HCT116 (cell line): ENCODE measurements at regions not wholly inside any gene's neighbourhood (a gene's known extent, or its start where the extent isn't known, plus 50 kb on each side); places are given as distances from the start of the nearest gene placed in this dataset.

Experiments used
- ATAC-seq: fragments of 200-7000 bp; cut with Tn5 transposase; 2 replicates; pipeline ENCODE4 v1.9.1; 2020; ENCODE audit warnings: mild to moderate bottlenecking, moderate library complexity
- BruUV-seq: library from RNA; stranded (reverse); fragments of 400-500 nt; replicated peaks from 2 replicates; lab custom pipeline; 2021; lab: Mats Ljungman, UMichigan
- CTCF ChIA-PET: fragments of 300-600 bp; sonication (Branson Sonifier 250); formaldehyde crosslinking; loops from one replicate; lab custom pipeline; 2021; ENCODE audit warnings: antibody characterized with exemption; lab: Charles Lee
- POLR2A ChIA-PET: fragments of 300-600, 350-600 bp; sonication (Branson Sonifier 250); formaldehyde crosslinking; loops from one replicate; lab custom pipeline; 2021; ENCODE audit warnings: antibody characterized with exemption; lab: Charles Lee
- RAD21 ChIA-PET, 2 experiments: fragments of 300-600 bp; sonication (Branson Sonifier 250); formaldehyde crosslinking; loops; one replicate each; lab custom pipeline; 2023; ENCODE audit warnings: low total read pairs in 2 of 2; ENCODE audit not compliant: uncharacterized antibody in 2 of 2, unreplicated experiment in 2 of 2, low non-redundant PET in 1 of 2; lab: Charles Lee
- DNase-seq: peaks from one replicate; pipeline ENCODE4 v3.0.0-alpha.2; 2010; ENCODE audit warnings: low read depth, low spot score
- H2AFZ ChIP-seq: fragments of 200-600 bp; shearing (Covaris generic), sonication (generic); 2 replicates; pipeline ENCODE4 v1.6.1; 2017; ENCODE audit warnings: low read depth, mixed run types, mixed read lengths, antibody characterized with exemption, low read length; ENCODE audit not compliant: poor library complexity, severe bottlenecking
- H3K27ac ChIP-seq: 2 replicates; pipeline ENCODE4 v1.5.1; 2012; ENCODE audit warnings: low read depth, low read length
- H3K27me3 ChIP-seq: fragments of 200-600 bp; sonication (generic); 2 replicates; pipeline ENCODE4 v1.6.1; 2016; ENCODE audit warnings: mixed run types, low read length, mixed read lengths; ENCODE audit not compliant: insufficient read depth
- H3K36me3 ChIP-seq, 2 experiments: fragments of 200-500 bp in 1 of 2; fragments of 200-600 bp in 1 of 2; sonication (Bioruptor generic) in 1 of 2; sonication (generic) in 1 of 2; 2 replicates each; pipeline versions ENCODE4 v1.5.1 to v1.6.1; 2014 to 2016; ENCODE audit warnings: low read length in 2 of 2, inconsistent platforms in 1 of 2, mixed read lengths in 1 of 2, mixed run types in 1 of 2; ENCODE audit not compliant: insufficient read depth in 2 of 2, control insufficient read depth in 1 of 2
- H3K4me1 ChIP-seq, 2 experiments: fragments of 200-600 bp in 1 of 2; sonication (generic) in 1 of 2; 2 replicates each; pipeline versions ENCODE4 v1.5.1 to v1.6.1; 2012 to 2017; ENCODE audit warnings: low read length in 2 of 2, inconsistent platforms in 1 of 2, mild to moderate bottlenecking in 1 of 2, mixed read lengths in 1 of 2, mixed run types in 1 of 2, moderate library complexity in 1 of 2; ENCODE audit not compliant: insufficient read depth in 2 of 2, control insufficient read depth in 1 of 2
- H3K4me2 ChIP-seq: fragments of 200-600 bp; sonication (generic); 2 replicates; pipeline ENCODE4 v1.6.1; 2017; ENCODE audit warnings: mixed run types, low read length, mixed read lengths
- H3K4me3 ChIP-seq, 2 experiments: fragments of 200-600 bp in 1 of 2; sonication (generic) in 1 of 2; replicated peaks in 1 of 2; 2 replicates each; pipeline ENCODE4 v1.5.1; 2011 to 2016; ENCODE audit warnings: low read length in 2 of 2, control low read depth in 1 of 2, low read depth in 1 of 2, mild to moderate bottlenecking in 1 of 2, mixed read lengths in 1 of 2, mixed run types in 1 of 2
- H3K79me2 ChIP-seq: fragments of 200-600 bp; sonication (generic); 2 replicates; pipeline ENCODE4 v1.6.1; 2017; ENCODE audit warnings: mild to moderate bottlenecking, mixed run types, low read length, moderate library complexity, mixed read lengths; ENCODE audit not compliant: insufficient read depth
- H3K9ac ChIP-seq: fragments of 200-600 bp; sonication (generic); 2 replicates; pipeline ENCODE4 v1.6.1; 2016; ENCODE audit warnings: low read length, mixed read lengths
- H3K9me2 ChIP-seq: fragments of 200-600 bp; sonication (generic), shearing (Covaris generic); 2 replicates; pipeline ENCODE4 v1.6.1; 2017; ENCODE audit warnings: mixed run types, mild to moderate bottlenecking, moderate library complexity; ENCODE audit not compliant: insufficient read depth
- H3K9me3 ChIP-seq, 2 experiments: fragments of 200-500 bp in 1 of 2; fragments of 200-600 bp in 1 of 2; sonication (Bioruptor generic) in 1 of 2; sonication (generic) in 1 of 2; 2 replicates each; pipeline ENCODE4 v1.6.1; 2014 to 2017; ENCODE audit warnings: low read length in 2 of 2, mixed read lengths in 2 of 2, inconsistent platforms in 1 of 2, low read depth in 1 of 2, mild to moderate bottlenecking in 1 of 2, mixed run types in 1 of 2, moderate library complexity in 1 of 2; ENCODE audit not compliant: control insufficient read depth in 1 of 2, insufficient read depth in 1 of 2
- H4K20me1 ChIP-seq: fragments of 200-600 bp; sonication (generic), shearing (Covaris generic); 2 replicates; pipeline ENCODE4 v1.6.1; 2017; ENCODE audit warnings: mixed run types, mild to moderate bottlenecking, moderate library complexity; ENCODE audit not compliant: insufficient read depth
- ATF3 ChIP-seq: IDR thresholded peaks from 2 replicates; pipeline ENCODE4 v1.6.1; 2012
- EZH2 ChIP-seq: fragments of 200-600 bp; sonication (generic); IDR thresholded peaks from 2 replicates; pipeline ENCODE4 v1.6.1; 2017; ENCODE audit warnings: antibody characterized with exemption, mixed run types
- JUND ChIP-seq: IDR thresholded peaks from 2 replicates; pipeline ENCODE4 v1.6.1; 2012
- POLR2A ChIP-seq: IDR thresholded peaks from 2 replicates; pipeline ENCODE4 v1.7.0; 2011; ENCODE audit warnings: borderline replicate concordance; ENCODE audit not compliant: insufficient read depth, insufficient read length; ENCODE audit errors: extremely low read depth
- SP1 ChIP-seq: IDR thresholded peaks from 2 replicates; pipeline ENCODE4 v1.6.1; 2012; ENCODE audit warnings: low read depth
- TCF7L2 ChIP-seq: IDR thresholded peaks from 2 replicates; pipeline ENCODE4 v1.7.0; 2011; ENCODE audit warnings: borderline replicate concordance, inconsistent platforms; ENCODE audit not compliant: insufficient read depth, insufficient read length; ENCODE audit errors: extremely low read depth
- YY1 ChIP-seq: IDR thresholded peaks from 2 replicates; pipeline ENCODE4 v1.6.1; 2011; ENCODE audit warnings: low read length, low read depth, moderate library complexity, mild to moderate bottlenecking; ENCODE audit not compliant: insufficient replicate concordance; ENCODE audit errors: extremely low read depth
- ZFX ChIP-seq: fragments of 450-650 bp; IDR thresholded peaks from 2 replicates; pipeline ENCODE4 v1.6.1; 2017
- ZNF274 ChIP-seq: fragments of 200-500 bp; sonication (Bioruptor generic); IDR thresholded peaks from 2 replicates; pipeline ENCODE4 v1.6.1; 2014; ENCODE audit warnings: mild to moderate bottlenecking, low read depth, low read length, inconsistent platforms
- intact Hi-C: fragments of 100-400 bp; cut with micrococcal nuclease; formaldehyde crosslinking; loops from 2 replicates; pipeline ENCODE4 v1.10.0; 2022
- TF ChIP-seq, protein P1 (sequence below): IDR thresholded peaks from 2 replicates; pipeline ENCODE4 v1.6.1; 2012; ENCODE audit warnings: low read depth

DNA sequence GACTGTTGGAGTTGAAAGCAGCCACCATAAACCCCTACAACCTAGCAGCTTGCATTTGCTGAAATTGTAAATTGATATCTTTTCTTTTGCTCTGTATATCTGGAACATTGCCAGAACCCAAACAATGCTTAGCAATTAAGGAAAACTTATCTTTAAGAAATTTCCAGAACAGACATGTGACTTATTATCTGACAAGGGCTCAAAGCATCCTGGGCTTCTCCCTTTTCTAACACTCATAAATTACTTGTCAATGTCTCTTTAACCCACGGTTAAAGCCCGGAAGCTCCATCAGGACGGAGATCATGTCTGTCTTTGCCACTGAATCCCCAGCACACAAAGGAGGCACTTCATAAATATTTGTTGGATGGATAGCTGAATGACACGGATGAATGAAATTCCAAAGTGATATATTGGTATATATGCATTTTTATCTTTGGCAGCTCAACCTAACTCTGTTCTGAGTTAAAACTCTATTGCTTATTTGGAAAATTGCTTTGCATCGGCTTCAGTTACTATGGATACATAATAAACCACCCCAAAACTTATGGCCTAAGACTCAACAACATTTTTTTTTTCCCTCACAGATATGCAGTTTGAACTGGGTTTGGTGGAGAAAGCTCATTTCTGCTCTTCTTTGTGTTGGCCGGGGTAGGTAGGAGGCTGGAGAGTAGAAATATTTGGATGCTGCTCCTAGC is 103.1 kb upstream of the CLINT1 start:
- no peak overlapping the region for H3K9ac ChIP-seq
- H3K27me3 ChIP-seq = no peaks in the 10 kb centered on the region
- no peaks in the 10 kb centered on the region for H3K79me2 ChIP-seq
- H3K9me3 ChIP-seq = no peaks in the 10 kb centered on the region
- no peak for TF ChIP-seq JUND
- TF ChIP-seq YY1 = no peak
- TF ChIP-seq ZNF274 = no peak
- H4K20me1 ChIP-seq = no peaks in the 10 kb centered on the region
- BruUV-seq = no TSS peak
- H3K4me2 ChIP-seq = no peak overlapping the region
- no peak overlapping the region for H2AFZ ChIP-seq
- no peaks in the 10 kb centered on the region for H3K36me3 ChIP-seq
- RAD21 ChIA-PET = no interaction called here
- ATAC-seq (no peak), DNase-seq (no peak)
- POLR2A ChIA-PET = no interaction called here
- intact Hi-C loops = no loop called here
- H3K4me1 ChIP-seq = no peaks in the 10 kb centered on the region
- CTCF ChIA-PET = interaction anchor here (1.2 kb wide), 1 partner anchor 13 kb away, joined by 8 read pairs; no protein-coding TSS in a partner anchor
- no peaks in the 10 kb centered on the region for H3K9me2 ChIP-seq
- no peak overlapping the region for H3K27ac ChIP-seq
- H3K4me3 ChIP-seq = no peak overlapping the region

GRCh38 chr5:157961176-157961575 is 102.2 kb upstream of the CLINT1 start:
- intact Hi-C loops = no loop called here
- Histone ChIP-seq H3K36me3 (no peaks in the 10 kb centered on the region), H4K20me1 (no peaks in the 10 kb centered on the region), H3K9me3 (no peaks in the 10 kb centered on the region)
- CTCF ChIA-PET = interaction anchor here (1.2 kb wide), 1 partner anchor 12 kb away, joined by 8 read pairs; no protein-coding TSS in a partner anchor
- TF ChIP-seq TCF7L2 (no peak), POLR2A (no peak), EZH2 (no peak), ATF3 (no peak), ZFX (no peak), SP1 (no peak), YY1 (no peak)
- TF ChIP-seq, protein P1, sequence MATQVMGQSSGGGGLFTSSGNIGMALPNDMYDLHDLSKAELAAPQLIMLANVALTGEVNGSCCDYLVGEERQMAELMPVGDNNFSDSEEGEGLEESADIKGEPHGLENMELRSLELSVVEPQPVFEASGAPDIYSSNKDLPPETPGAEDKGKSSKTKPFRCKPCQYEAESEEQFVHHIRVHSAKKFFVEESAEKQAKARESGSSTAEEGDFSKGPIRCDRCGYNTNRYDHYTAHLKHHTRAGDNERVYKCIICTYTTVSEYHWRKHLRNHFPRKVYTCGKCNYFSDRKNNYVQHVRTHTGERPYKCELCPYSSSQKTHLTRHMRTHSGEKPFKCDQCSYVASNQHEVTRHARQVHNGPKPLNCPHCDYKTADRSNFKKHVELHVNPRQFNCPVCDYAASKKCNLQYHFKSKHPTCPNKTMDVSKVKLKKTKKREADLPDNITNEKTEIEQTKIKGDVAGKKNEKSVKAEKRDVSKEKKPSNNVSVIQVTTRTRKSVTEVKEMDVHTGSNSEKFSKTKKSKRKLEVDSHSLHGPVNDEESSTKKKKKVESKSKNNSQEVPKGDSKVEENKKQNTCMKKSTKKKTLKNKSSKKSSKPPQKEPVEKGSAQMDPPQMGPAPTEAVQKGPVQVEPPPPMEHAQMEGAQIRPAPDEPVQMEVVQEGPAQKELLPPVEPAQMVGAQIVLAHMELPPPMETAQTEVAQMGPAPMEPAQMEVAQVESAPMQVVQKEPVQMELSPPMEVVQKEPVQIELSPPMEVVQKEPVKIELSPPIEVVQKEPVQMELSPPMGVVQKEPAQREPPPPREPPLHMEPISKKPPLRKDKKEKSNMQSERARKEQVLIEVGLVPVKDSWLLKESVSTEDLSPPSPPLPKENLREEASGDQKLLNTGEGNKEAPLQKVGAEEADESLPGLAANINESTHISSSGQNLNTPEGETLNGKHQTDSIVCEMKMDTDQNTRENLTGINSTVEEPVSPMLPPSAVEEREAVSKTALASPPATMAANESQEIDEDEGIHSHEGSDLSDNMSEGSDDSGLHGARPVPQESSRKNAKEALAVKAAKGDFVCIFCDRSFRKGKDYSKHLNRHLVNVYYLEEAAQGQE = no peak
- TF ChIP-seq, all 23 proteins: peak for 0
- Histone ChIP-seq H3K79me2 (no peaks in the 10 kb centered on the region), H3K27me3 (no peaks in the 10 kb centered on the region), H3K4me2 (no peak overlapping the region), H2AFZ (no peak overlapping the region), H3K9me2 (no peaks in the 10 kb centered on the region), H3K4me3 (no peak overlapping the region), H3K27ac (no peak overlapping the region), H3K4me1 (no peaks in the 10 kb centered on the region), H3K9ac (no peak overlapping the region)
- BruUV-seq = no TSS peak
- DNase-seq = no peak
- ATAC-seq = no peak
- ChIA-PET RAD21 (no interaction called here), POLR2A (no interaction called here)
